ENCODE measurements at regions not wholly inside any gene's neighbourhood (a gene's known extent, or its start where the extent isn't known, plus 50 kb on each side); places are given as distances from the start of the nearest gene placed in this dataset.

- Histone ChIP-seq H3K27me3 (no peaks in the 10 kb centered on the region), H3K4me1 (ENCODE audit: low read depth) (peaks cover 6% of the 10 kb centered on the region), H3K27ac (no peak overlapping the region), H3K9me3 (ENCODE audit: low read depth) (no peaks in the 10 kb centered on the region), H3K4me3 (no peak overlapping the region), H3K36me3 (no peaks in the 10 kb centered on the region)
- no peak for TF ChIP-seq CTCF (IDR thresholded peaks at IDR 0.05; ENCODE audit: low read depth, low read length)
- no peak for DNase-seq (ENCODE audit: low read depth in 1 of 2, low spot score in 1 of 2)
Observed at GRCh38 chr12:125356111-125356510, 290.9 kb downstream of the AACS start.

GRCh38 chr12:125357561-125357960, 292.3 kb downstream of the AACS start:
- H3K27ac ChIP-seq: no peak overlapping the region
- TF ChIP-seq CTCF (IDR thresholded peaks at IDR 0.05; ENCODE audit: low read depth, low read length): no peak
- peaks cover 6% of the 10 kb centered on the region for H3K4me1 ChIP-seq (ENCODE audit: low read depth)
- H3K4me3 ChIP-seq: no peak overlapping the region
- H3K9me3 ChIP-seq (ENCODE audit: low read depth): no peaks in the 10 kb centered on the region
- DNase-seq (ENCODE audit: low read depth in 1 of 2, low spot score in 1 of 2): no peak
- H3K36me3 ChIP-seq: no peaks in the 10 kb centered on the region
- no peaks in the 10 kb centered on the region for H3K27me3 ChIP-seq

- no peak for TF ChIP-seq CTCF (IDR thresholded peaks at IDR 0.05; ENCODE audit: low read depth, low read length)
- DNase-seq (ENCODE audit: low read depth in 1 of 2, low spot score in 1 of 2): no peak
Observed at GRCh38 chr12:125360540-125360939, 295.3 kb downstream of the AACS start.

GRCh38 chr12:125371033-125371432, 305.8 kb downstream of the AACS start:
- no peaks in the 10 kb centered on the region for H3K9me3 ChIP-seq (ENCODE audit: low read depth)

More at GRCh38 chr12:125360540-125360939, 295.3 kb downstream of the AACS start:
- Histone ChIP-seq H3K27ac (no peak overlapping the region), H3K4me1 (ENCODE audit: low read depth) (peaks cover 4% of the 10 kb centered on the region), H3K9me3 (ENCODE audit: low read depth) (no peaks in the 10 kb centered on the region), H3K27me3 (no peaks in the 10 kb centered on the region), H3K4me3 (no peak overlapping the region), H3K36me3 (no peaks in the 10 kb centered on the region)

GRCh38 chr12:125372085-125372484, 306.9 kb downstream of the AACS start:
- Histone ChIP-seq H3K36me3 (no peaks in the 10 kb centered on the region), H3K27ac (no peak overlapping the region), H3K4me3 (no peak overlapping the region), H3K9me3 (ENCODE audit: low read depth) (no peaks in the 10 kb centered on the region), H3K4me1 (ENCODE audit: low read depth) (no peaks in the 10 kb centered on the region), H3K27me3 (no peaks in the 10 kb centered on the region)
- no peak for DNase-seq (ENCODE audit: low read depth in 1 of 2, low spot score in 1 of 2)
- no peak for TF ChIP-seq CTCF (IDR thresholded peaks at IDR 0.05; ENCODE audit: low read depth, low read length)

More at GRCh38 chr12:125371033-125371432, 305.8 kb downstream of the AACS start:
- no peaks in the 10 kb centered on the region for H3K27me3 ChIP-seq
- H3K4me3 ChIP-seq: no peak overlapping the region
- H3K4me1 ChIP-seq (ENCODE audit: low read depth): no peaks in the 10 kb centered on the region
- DNase-seq (ENCODE audit: low read depth in 1 of 2, low spot score in 1 of 2): no peak
- H3K36me3 ChIP-seq: no peaks in the 10 kb centered on the region
- TF ChIP-seq CTCF (IDR thresholded peaks at IDR 0.05; ENCODE audit: low read depth, low read length): no peak
- no peak overlapping the region for H3K27ac ChIP-seq

GRCh38 chr12:125373375-125373774, 308.1 kb downstream of the AACS start:
- Histone ChIP-seq H3K4me1 (ENCODE audit: low read depth) (no peaks in the 10 kb centered on the region), H3K36me3 (no peaks in the 10 kb centered on the region), H3K4me3 (no peak overlapping the region), H3K27me3 (no peaks in the 10 kb centered on the region), H3K9me3 (ENCODE audit: low read depth) (no peaks in the 10 kb centered on the region), H3K27ac (no peak overlapping the region)
- DNase-seq (ENCODE audit: low read depth in 1 of 2, low spot score in 1 of 2): no peak
- no peak for TF ChIP-seq CTCF (IDR thresholded peaks at IDR 0.05; ENCODE audit: low read depth, low read length)
